H1 (cell line): ENCODE measurements at regions not wholly inside any gene's neighbourhood (a gene's known extent, or its start where the extent isn't known, plus 50 kb on each side); places are given as distances from the start of the nearest gene placed in this dataset.

ENCODE experiments used
- CTCF ChIA-PET: fragments of 300-600 bp; sonication (Branson Sonifier 250); formaldehyde crosslinking; loops from one replicate; lab custom pipeline; 2021; ENCODE audit not compliant: partially characterized antibody; lab: Charles Lee
- POLR2A ChIA-PET: fragments of 300-600 bp; sonication (Branson Sonifier 250); formaldehyde crosslinking; loops from one replicate; lab custom pipeline; 2021; ENCODE audit warnings: inconsistent platforms; ENCODE audit not compliant: partially characterized antibody; lab: Charles Lee
- DNase-seq, 2 experiments: peaks; one replicate each; pipeline versions ENCODE4 v3.0.0 to v3.0.0-alpha.2; 2010 to 2022; ENCODE audit warnings: low spot score in 2 of 2, low read depth in 1 of 2, mixed read lengths in 1 of 2
- FAIRE-seq: peaks from 2 replicates; lab custom pipeline; 2011; peaks lifted over from hg19 to GRCh38; lab: Jason Lieb, UNC
- H2AFZ ChIP-seq: 2 replicates; pipeline ENCODE4 v1.8.1; 2012; ENCODE audit warnings: low read length, inconsistent platforms
- H2AK5ac ChIP-seq: 2 replicates; pipeline ENCODE4 v1.6.1; 2013; ENCODE audit warnings: low read depth, low read length
- H2BK120ac ChIP-seq: replicated peaks from 2 replicates; pipeline ENCODE3; 2013; ENCODE audit warnings: low read depth, low read length, inconsistent platforms
- H2BK12ac ChIP-seq: 2 replicates; pipeline ENCODE4 v1.6.1; 2013; ENCODE audit warnings: low read depth, low read length
- H2BK15ac ChIP-seq: 2 replicates; pipeline ENCODE4 v1.6.1; 2013; ENCODE audit warnings: low read length
- H2BK20ac ChIP-seq: 2 replicates; pipeline ENCODE4 v1.6.1; 2013; ENCODE audit warnings: low read length
- H2BK5ac ChIP-seq: 2 replicates; pipeline ENCODE4 v1.6.1; 2013; ENCODE audit warnings: low read depth, low read length
- H3K14ac ChIP-seq: 2 replicates; pipeline ENCODE4 v1.6.1; 2013; ENCODE audit warnings: inconsistent platforms; ENCODE audit not compliant: insufficient read length
- H3K18ac ChIP-seq: 2 replicates; pipeline ENCODE4 v1.6.1; 2013; ENCODE audit warnings: low read length; ENCODE audit errors: extremely low read depth
- H3K23ac ChIP-seq: 2 replicates; pipeline ENCODE4 v1.6.1; 2013; ENCODE audit warnings: inconsistent platforms; ENCODE audit not compliant: insufficient read length
- H3K23me2 ChIP-seq: 2 replicates; pipeline ENCODE4 v1.6.1; 2013; ENCODE audit warnings: low read depth, low read length
- H3K27ac ChIP-seq: 2 replicates; pipeline ENCODE4 v1.6.1; 2011; ENCODE audit warnings: low read depth, low read length, inconsistent platforms
- H3K27me3 ChIP-seq, 4 experiments: replicated peaks in 1 of 4; 1 replicate in 1 of 4; 2 replicates in 3 of 4; pipeline versions ENCODE4 v1.6.1 to v1.8.1; 2011 to 2013; ENCODE audit warnings: low read length in 3 of 4, mild to moderate bottlenecking in 3 of 4, inconsistent platforms in 2 of 4, mixed read lengths in 2 of 4, moderate library complexity in 1 of 4; ENCODE audit not compliant: control insufficient read depth in 3 of 4, insufficient read depth in 3 of 4; ENCODE audit errors: extremely low read depth in 1 of 4
- H3K36me3 ChIP-seq, 4 experiments: 2 replicates each; pipeline versions ENCODE4 v1.6.1 to v1.8.1; 2011 to 2013; ENCODE audit warnings: mild to moderate bottlenecking in 4 of 4, low read length in 3 of 4, moderate library complexity in 2 of 4, control low read depth in 1 of 4, inconsistent platforms in 1 of 4; ENCODE audit not compliant: insufficient read depth in 4 of 4, control insufficient read depth in 2 of 4
- H3K4ac ChIP-seq: replicated peaks from 2 replicates; pipeline ENCODE3; 2013; ENCODE audit warnings: low read length, low read depth, mixed read lengths, inconsistent platforms; ENCODE audit not compliant: insufficient read length
- H3K4me1 ChIP-seq, 4 experiments: replicated peaks in 1 of 4; 1 replicate in 1 of 4; 2 replicates in 3 of 4; pipeline versions ENCODE4 v1.6.1 to v1.8.1; 2011 to 2013; ENCODE audit warnings: low read length in 3 of 4, inconsistent platforms in 2 of 4, mixed read lengths in 1 of 4; ENCODE audit not compliant: insufficient read depth in 4 of 4, control insufficient read depth in 3 of 4
- H3K4me2 ChIP-seq, 2 experiments: 2 replicates each; pipeline versions ENCODE4 v1.6.1 to v1.8.1; 2011 to 2013; ENCODE audit warnings: low read depth in 2 of 2, low read length in 2 of 2, control low read depth in 1 of 2, inconsistent platforms in 1 of 2, mild to moderate bottlenecking in 1 of 2; ENCODE audit not compliant: insufficient read depth in 1 of 2
- H3K4me3 ChIP-seq, 4 experiments: fragments of 200-600, 300-600 bp in 1 of 4; sonication (generic), shearing (Covaris generic), sonication (Bioruptor Twin) in 1 of 4; 2 replicates each; pipeline versions ENCODE4 v1.5.1 to v1.8.1; 2011 to 2016; ENCODE audit warnings: low read length in 4 of 4, low read depth in 3 of 4, control low read depth in 2 of 4, inconsistent platforms in 2 of 4, mild to moderate bottlenecking in 2 of 4, mixed read lengths in 1 of 4, moderate library complexity in 1 of 4; ENCODE audit not compliant: insufficient read depth in 2 of 4; ENCODE audit errors: extremely low read depth in 1 of 4
- H3K56ac ChIP-seq: replicated peaks from 2 replicates; pipeline ENCODE3; 2013; ENCODE audit warnings: low read depth, mild to moderate bottlenecking, mixed read lengths, low read length, inconsistent platforms; ENCODE audit not compliant: insufficient read length
- H3K79me1 ChIP-seq: 2 replicates; pipeline ENCODE4 v1.6.1; 2013; ENCODE audit warnings: low read depth, low read length, control low read depth
- H3K79me2 ChIP-seq, 2 experiments: 2 replicates each; pipeline versions ENCODE4 v1.6.1 to v1.8.1; 2012 to 2013; ENCODE audit warnings: low read length in 2 of 2, mild to moderate bottlenecking in 2 of 2, inconsistent platforms in 1 of 2; ENCODE audit not compliant: insufficient read depth in 2 of 2, control insufficient read depth in 1 of 2
- H3K9ac ChIP-seq, 4 experiments: replicated peaks in 1 of 4; 1 replicate in 1 of 4; 2 replicates in 3 of 4; pipeline versions ENCODE4 v1.6.1 to v1.8.1; 2011 to 2013; ENCODE audit warnings: low read depth in 3 of 4, low read length in 3 of 4, control low read depth in 2 of 4, mild to moderate bottlenecking in 2 of 4, moderate library complexity in 2 of 4, inconsistent platforms in 1 of 4; ENCODE audit errors: extremely low read depth in 1 of 4
- H3K9me3 ChIP-seq, 2 experiments: 2 replicates each; pipeline versions ENCODE4 v1.6.1 to v1.8.1; 2012 to 2013; ENCODE audit warnings: mild to moderate bottlenecking in 2 of 2, moderate library complexity in 2 of 2, control low read depth in 1 of 2, inconsistent platforms in 1 of 2, low read depth in 1 of 2, low read length in 1 of 2, mixed read lengths in 1 of 2; ENCODE audit not compliant: insufficient read depth in 2 of 2
- H4K20me1 ChIP-seq, 2 experiments: replicated peaks in 1 of 2; 2 replicates each; pipeline versions ENCODE3 to v1.8.1; 2011 to 2013; ENCODE audit warnings: inconsistent platforms in 2 of 2, low read length in 2 of 2, mild to moderate bottlenecking in 1 of 2; ENCODE audit not compliant: insufficient read depth in 2 of 2, control insufficient read depth in 1 of 2
- H4K5ac ChIP-seq: 2 replicates; pipeline ENCODE4 v1.6.1; 2013; ENCODE audit warnings: low read length, low read depth, mixed read lengths, inconsistent platforms; ENCODE audit not compliant: insufficient read length
- H4K8ac ChIP-seq: 2 replicates; pipeline ENCODE4 v1.8.0; 2013; ENCODE audit warnings: mild to moderate bottlenecking, moderate library complexity, low read length, inconsistent platforms; ENCODE audit not compliant: insufficient read depth; ENCODE audit errors: extremely low read depth
- H4K91ac ChIP-seq: replicated peaks from 2 replicates; pipeline ENCODE3; 2013; ENCODE audit warnings: low read length, mixed read lengths, inconsistent platforms; ENCODE audit not compliant: insufficient read length
- CBX8 ChIP-seq: fragments of 300-800, 300-1000 bp; sonication (generic); IDR thresholded peaks from 2 replicates; pipeline ENCODE4 v1.7.1; 2016; ENCODE audit warnings: low read depth, low read length, borderline replicate concordance
- CEBPB ChIP-seq: IDR thresholded peaks from 2 replicates; pipeline ENCODE4 v1.6.1; 2012; ENCODE audit warnings: low read depth, low read length
- CHD1 ChIP-seq: IDR thresholded peaks from 2 replicates; pipeline ENCODE4 v1.6.1; 2012; ENCODE audit warnings: low read depth, low read length, improper control_type of control experiment
- GTF2F1 ChIP-seq: IDR thresholded peaks from 2 replicates; pipeline ENCODE4 v1.6.1; 2012; ENCODE audit warnings: low read depth, low read length, improper control_type of control experiment, borderline replicate concordance
- JUN ChIP-seq: IDR thresholded peaks from 2 replicates; pipeline ENCODE4 v1.6.1; 2011; ENCODE audit warnings: low read depth, mild to moderate bottlenecking, improper control_type of control experiment, low read length
- KDM5A ChIP-seq: fragments of 200-600 bp; IDR thresholded peaks from 2 replicates; pipeline ENCODE4 v1.7.1; 2012; ENCODE audit warnings: mild to moderate bottlenecking, low read length, inconsistent platforms, mixed read lengths
- MAFK ChIP-seq: IDR thresholded peaks from 2 replicates; pipeline ENCODE4 v1.6.1; 2012; ENCODE audit warnings: low read depth, mild to moderate bottlenecking, improper control_type of control experiment, low read length
- NANOG ChIP-seq: IDR thresholded peaks from 2 replicates; pipeline ENCODE4 v1.6.1; 2011; ENCODE audit warnings: low read length, low read depth, mild to moderate bottlenecking, inconsistent platforms; ENCODE audit not compliant: insufficient read depth, poor library complexity, severe bottlenecking
- POLR2A ChIP-seq, 2 experiments: IDR thresholded peaks; 1 replicate in 1 of 2; 2 replicates in 1 of 2; pipeline ENCODE4 v1.6.1; 2011; ENCODE audit warnings: low read depth in 2 of 2, low read length in 2 of 2, mild to moderate bottlenecking in 2 of 2; ENCODE audit errors: control extremely low read depth in 1 of 2
- POU5F1 ChIP-seq: IDR thresholded peaks from 2 replicates; pipeline ENCODE4 v1.6.1; 2011; ENCODE audit warnings: low read depth, mild to moderate bottlenecking, low read length, moderate library complexity
- RBBP5 ChIP-seq: IDR thresholded peaks from 2 replicates; pipeline ENCODE4 v1.7.1; 2012; ENCODE audit warnings: low read depth, mild to moderate bottlenecking, inconsistent platforms, low read length, moderate library complexity, borderline replicate concordance
- SAP30 ChIP-seq: fragments of 300-600 bp; sonication (generic); IDR thresholded peaks from 2 replicates; pipeline ENCODE4 v1.7.1; 2012; ENCODE audit warnings: low read length, moderate library complexity, mild to moderate bottlenecking, inconsistent platforms; ENCODE audit not compliant: insufficient read depth, insufficient replicate concordance
- SP2 ChIP-seq: IDR thresholded peaks from 2 replicates; pipeline ENCODE4 v1.6.1; 2012; ENCODE audit warnings: mild to moderate bottlenecking, low read length, inconsistent platforms
- TAF1 ChIP-seq: IDR thresholded peaks from 2 replicates; pipeline ENCODE4 v1.6.1; 2011; ENCODE audit warnings: mild to moderate bottlenecking, low read depth, low read length
- TBP ChIP-seq: IDR thresholded peaks from 2 replicates; pipeline ENCODE4 v1.6.1; 2011; ENCODE audit warnings: low read depth, low read length, improper control_type of control experiment
- TEAD4 ChIP-seq: IDR thresholded peaks from 2 replicates; pipeline ENCODE4 v1.6.1; 2012; ENCODE audit warnings: low read depth, low read length, inconsistent platforms, mixed read lengths
- WGBS, 2 experiments: shearing (Covaris generic) in 1 of 2; methylation state at CpG; one replicate each; pipeline versions ENCODE4 v1.1.6 to v1.1.7; 2013 to 2015; ENCODE audit warnings: low lambda C conversion rate in 2 of 2, mixed read lengths in 2 of 2, inconsistent platforms in 1 of 2, low coverage in 1 of 2, missing lambda C conversion rate in 1 of 2; ENCODE audit not compliant: insufficient replicate concordance in 2 of 2, insufficient coverage in 1 of 2, insufficient read length in 1 of 2; ENCODE audit errors: extremely low coverage in 1 of 2, missing lambda C conversion rate in 1 of 2; 5-methylcytosine and 5-hydroxymethylcytosine counted together
- TF ChIP-seq, protein P1 (sequence below): IDR thresholded peaks from 2 replicates; pipeline ENCODE4 v1.6.1; 2012; ENCODE audit warnings: inconsistent platforms

GRCh38 chr13:61761690-61762089 lies 346.0 kb upstream of the PCDH20 start:
- WGBS, 2 experiments: 100% methylated on average over 1 of the region's 1 CpG; no CpG with 5 or more reads in 1 of the 2 experiments
- Histone ChIP-seq H2BK5ac (no peak overlapping the region), H3K56ac (no peak overlapping the region), H3K4ac (no peak overlapping the region), H3K4me1 (no peaks in the 10 kb centered on the region), H3K18ac (no peak overlapping the region), H3K4me3 (no peak overlapping the region), H4K8ac (no peak overlapping the region), H3K9me3 (no peaks in the 10 kb centered on the region; a peak in 1 of 4 replicates), H3K27me3 (no peaks in the 10 kb centered on the region), H2BK20ac (no peak overlapping the region), H3K79me2 (no peaks in the 10 kb centered on the region), H2AFZ (no peak overlapping the region), H4K91ac (no peak overlapping the region), H3K23me2 (no peaks in the 10 kb centered on the region), H3K14ac (no peak overlapping the region), H3K79me1 (no peaks in the 10 kb centered on the region), H2AK5ac (no peak overlapping the region), H3K9ac (no peak overlapping the region), H3K23ac (no peak overlapping the region), H4K20me1 (no peaks in the 10 kb centered on the region), H2BK15ac (no peak overlapping the region), H3K4me2 (no peak overlapping the region), H2BK120ac (no peak overlapping the region), H3K36me3 (no peaks in the 10 kb centered on the region), H2BK12ac (no peak overlapping the region), H3K27ac (no peak overlapping the region), H4K5ac (no peak overlapping the region)
- ChIA-PET POLR2A (no interaction called here), CTCF (no interaction called here)
- no peak for DNase-seq
- no peak for FAIRE-seq
- no peak for TF ChIP-seq JUN
- no peak for TF ChIP-seq POLR2A (IDR thresholded peaks at IDR 0.05; ENCODE audit: control extremely low read depth in 1 of 2, low read depth in 2 of 2, low read length in 2 of 2)
- no peak for TF ChIP-seq MAFK
- no peak for TF ChIP-seq POU5F1
- no peak for TF ChIP-seq TBP
- TF ChIP-seq NANOG: no peak
- TF ChIP-seq GTF2F1: no peak
- no peak for TF ChIP-seq KDM5A
- TF ChIP-seq TAF1: no peak
- no peak for TF ChIP-seq SAP30
- no peak for TF ChIP-seq SP2
- no peak for TF ChIP-seq CHD1
- no peak for TF ChIP-seq CEBPB
- TF ChIP-seq TEAD4: no peak
- TF ChIP-seq, protein P1, sequence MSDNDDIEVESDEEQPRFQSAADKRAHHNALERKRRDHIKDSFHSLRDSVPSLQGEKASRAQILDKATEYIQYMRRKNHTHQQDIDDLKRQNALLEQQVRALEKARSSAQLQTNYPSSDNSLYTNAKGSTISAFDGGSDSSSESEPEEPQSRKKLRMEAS: no peak
- TF ChIP-seq CBX8: no peak
- no peak for TF ChIP-seq RBBP5
